ENCODE measurements at regions not wholly inside any gene's neighbourhood (a gene's known extent, or its start where the extent isn't known, plus 50 kb on each side); places are given as distances from the start of the nearest gene placed in this dataset.

DNA sequence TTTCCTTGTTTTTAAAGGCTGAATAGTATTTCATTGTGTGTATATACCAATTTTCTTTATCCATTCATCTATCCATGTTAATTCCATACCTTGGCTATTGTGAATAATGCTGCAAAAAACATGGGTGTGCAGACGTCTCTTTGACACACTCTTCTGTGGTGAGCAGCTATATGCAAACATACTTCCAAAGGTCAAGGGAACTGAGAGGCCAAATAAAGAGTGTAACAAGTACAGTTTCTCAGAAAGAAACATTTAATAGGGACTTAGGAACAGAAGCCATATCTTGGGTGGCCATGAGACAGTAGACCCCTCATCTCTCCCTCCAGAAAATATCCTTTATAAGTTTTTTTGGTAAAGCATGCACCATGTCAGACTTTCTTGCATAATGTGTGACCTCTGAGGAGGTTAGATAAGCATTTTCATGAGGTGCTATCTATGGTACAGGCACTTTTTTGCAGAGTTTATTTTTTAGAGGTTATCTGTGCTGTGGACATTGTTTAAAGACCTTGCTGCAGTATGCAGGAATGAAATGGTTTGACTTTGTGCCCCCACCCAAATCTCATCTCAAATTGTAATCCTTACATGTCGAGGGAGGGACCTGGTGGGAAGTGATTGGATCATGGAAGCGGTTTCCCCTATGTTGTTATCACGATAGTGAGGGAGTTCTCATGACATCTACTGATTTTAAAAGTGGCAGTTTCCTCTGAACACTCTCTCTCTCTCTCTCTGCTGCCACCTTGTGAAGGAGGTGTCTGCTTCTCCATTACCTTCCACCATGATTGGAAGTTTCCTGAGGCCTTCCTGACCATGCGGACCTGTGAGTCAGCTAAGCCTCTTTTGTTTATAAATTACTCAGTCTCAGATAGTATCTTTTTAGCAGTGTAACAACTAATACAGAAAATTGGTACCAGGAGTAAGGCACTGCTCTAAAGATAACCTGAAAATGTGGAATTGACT is 1202.3 kb downstream of the GALC start:
- H2AFZ ChIP-seq (ENCODE audit: control insufficient read depth, low read depth, low read length), result no peak overlapping the region
- no peak overlapping the region for H3K4me2 ChIP-seq (ENCODE audit: control insufficient read depth, insufficient read depth)
- H3K27ac ChIP-seq (ENCODE audit: control insufficient read depth, insufficient read depth), result no peak overlapping the region
- ChIA-PET RAD21 (ENCODE audit: unreplicated experiment) (interaction anchor here (1.4 kb wide), 1 partner anchor 11 kb away, joined by 3 read pairs; no protein-coding TSS in a partner anchor), CTCF (interaction anchor here (0.9 kb wide), 1 partner anchor 14 kb away, joined by 4 read pairs; no protein-coding TSS in a partner anchor), SMC1A (ENCODE audit: uncharacterized antibody, unreplicated experiment) (interaction anchor here (0.6 to 1.4 kb wide), 3 partner anchors 10 to 598 kb away, joined by 3 to 5 read pairs (median 4); no protein-coding TSS in a partner anchor), POLR2A (no interaction called here)
- intact Hi-C loops (cut with micrococcal nuclease; ENCODE audit: unreplicated experiment) (no loop called here), in situ Hi-C loops (cut with MboI) (no loop called here)
- H3K4me3 ChIP-seq, result no peak overlapping the region
- H4K20me1 ChIP-seq (ENCODE audit: control insufficient read depth, insufficient read depth), result no peaks in the 10 kb centered on the region
- no peaks in the 10 kb centered on the region for H3K4me1 ChIP-seq (ENCODE audit: control insufficient read depth, insufficient read depth, low read length)
- no peaks in the 10 kb centered on the region for H3K27me3 ChIP-seq (replicated peaks in 1 of 2; ENCODE audit: control insufficient read depth in 2 of 2, insufficient read depth in 2 of 2, low read length in 1 of 2)
- no peak for ATAC-seq
- no peak for FAIRE-seq
- 37% methylated on average over 5 of the region's 5 CpGs for WGBS (ENCODE audit: insufficient coverage, insufficient replicate concordance, low lambda C conversion rate, missing lambda C conversion rate)
- H3K36me3 ChIP-seq (ENCODE audit: control insufficient read depth in 2 of 2, insufficient read depth in 2 of 2, low read length in 1 of 2), result no peaks in the 10 kb centered on the region
- no TSS peak for BruUV-seq (replicated peaks)
- H3K79me2 ChIP-seq (ENCODE audit: control insufficient read depth, insufficient read depth, low read length), result no peaks in the 10 kb centered on the region
- H3K9me3 ChIP-seq (replicated peaks; ENCODE audit: control insufficient read depth, insufficient read depth, low read length), result no peaks in the 10 kb centered on the region
- H3K9ac ChIP-seq (ENCODE audit: control insufficient read depth, insufficient read depth, low read length), result no peak overlapping the region
- DNase-seq (ENCODE audit: low read depth, low spot score), result no peak
- no peak for TF ChIP-seq BMI1 (IDR thresholded peaks at IDR 0.05; ENCODE audit: borderline replicate concordance)
- no peak for TF ChIP-seq STAT1 (conservative IDR thresholded peaks at IDR 0.05)
- TF ChIP-seq DPF2 (IDR thresholded peaks at IDR 0.05), result no peak
- TF ChIP-seq CEBPB (IDR thresholded peaks at IDR 0.05; ENCODE audit: borderline replicate concordance in 1 of 2, low read depth in 2 of 2, low read length in 2 of 2), result no peak
- TF ChIP-seq CHD4 (IDR thresholded peaks at IDR 0.05), result no peak
- no peak for TF ChIP-seq ZNF207 (IDR thresholded peaks at IDR 0.05; ENCODE audit: borderline replicate concordance)
- no peak for TF ChIP-seq PML (IDR thresholded peaks at IDR 0.05; ENCODE audit: low read length)
- no peak for TF ChIP-seq EZH2 (IDR thresholded peaks at IDR 0.05; ENCODE audit: borderline replicate concordance, control insufficient read depth, low read depth, low read length)
- TF ChIP-seq GATAD2B (conservative IDR thresholded peaks at IDR 0.05; ENCODE audit: low read depth), result no peak
- no peak for TF ChIP-seq NR2C2 (IDR thresholded peaks at IDR 0.05; ENCODE audit: borderline replicate concordance, control insufficient read depth, insufficient read length, low read depth)
- no peak for TF ChIP-seq BHLHE40 (IDR thresholded peaks at IDR 0.05; ENCODE audit: borderline replicate concordance in 1 of 2, low read depth in 2 of 2, low read length in 1 of 2)
- TF ChIP-seq POLR2AphosphoS2 (IDR thresholded peaks at IDR 0.05; ENCODE audit: low read depth, low read length), result no peak
- TF ChIP-seq, protein P1, sequence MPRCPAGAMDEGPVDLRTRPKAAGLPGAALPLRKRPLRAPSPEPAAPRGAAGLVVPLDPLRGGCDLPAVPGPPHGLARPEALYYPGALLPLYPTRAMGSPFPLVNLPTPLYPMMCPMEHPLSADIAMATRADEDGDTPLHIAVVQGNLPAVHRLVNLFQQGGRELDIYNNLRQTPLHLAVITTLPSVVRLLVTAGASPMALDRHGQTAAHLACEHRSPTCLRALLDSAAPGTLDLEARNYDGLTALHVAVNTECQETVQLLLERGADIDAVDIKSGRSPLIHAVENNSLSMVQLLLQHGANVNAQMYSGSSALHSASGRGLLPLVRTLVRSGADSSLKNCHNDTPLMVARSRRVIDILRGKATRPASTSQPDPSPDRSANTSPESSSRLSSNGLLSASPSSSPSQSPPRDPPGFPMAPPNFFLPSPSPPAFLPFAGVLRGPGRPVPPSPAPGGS (IDR thresholded peaks at IDR 0.05; ENCODE audit: borderline replicate concordance, insufficient read depth, low read depth, low read length, poor library complexity, severe bottlenecking), result no peak
- no peak for TF ChIP-seq JUNB (IDR thresholded peaks at IDR 0.05)
- TF ChIP-seq SPI1 (IDR thresholded peaks at IDR 0.05; ENCODE audit: borderline replicate concordance, insufficient read depth, low read depth, low read length), result no peak
- no peak for TF ChIP-seq SIX5 (IDR thresholded peaks at IDR 0.05; ENCODE audit: low read depth, low read length, severe bottlenecking)
- TF ChIP-seq RAD51 (IDR thresholded peaks at IDR 0.05), result no peak
